ENCODE measurements at regions not wholly inside any gene's neighbourhood (a gene's known extent, or its start where the extent isn't known, plus 50 kb on each side); places are given as distances from the start of the nearest gene placed in this dataset.

- peaks cover 55% of the 10 kb centered on the region for H3K27me3 Mint-ChIP-seq (ENCODE audit: unreplicated experiment)
- no peak overlapping the region for H3K4me3 Mint-ChIP-seq (ENCODE audit: unreplicated experiment)
- H3K36me3 Mint-ChIP-seq (ENCODE audit: unreplicated experiment) = no peaks in the 10 kb centered on the region
- no peak for DNase-seq (ENCODE audit: extremely low spot score, unreplicated experiment)
- H3K27ac Mint-ChIP-seq (ENCODE audit: unreplicated experiment) = no peak overlapping the region
- TF ChIP-seq CTCF (IDR thresholded peaks at IDR 0.05) = no peak
- no peaks in the 10 kb centered on the region for H3K9me3 Mint-ChIP-seq (ENCODE audit: unreplicated experiment)
- no peaks in the 10 kb centered on the region for H3K4me1 Mint-ChIP-seq (ENCODE audit: unreplicated experiment)
Measured at GRCh38 chr17:77677630-77678029, 280.9 kb upstream of the TNRC6C start.

- no peak for DNase-seq (ENCODE audit: extremely low spot score, unreplicated experiment)
- Mint-ChIP-seq H3K27me3 (ENCODE audit: unreplicated experiment) (peaks cover 48% of the 10 kb centered on the region), H3K4me1 (ENCODE audit: unreplicated experiment) (no peaks in the 10 kb centered on the region), H3K27ac (ENCODE audit: unreplicated experiment) (no peak overlapping the region), H3K4me3 (ENCODE audit: unreplicated experiment) (no peak overlapping the region), H3K9me3 (ENCODE audit: unreplicated experiment) (no peaks in the 10 kb centered on the region), H3K36me3 (ENCODE audit: unreplicated experiment) (no peaks in the 10 kb centered on the region)
- TF ChIP-seq CTCF (IDR thresholded peaks at IDR 0.05) = no peak
Measured at GRCh38 chr17:77679589-77679988, 278.9 kb upstream of the TNRC6C start.

GRCh38 chr17:77681861-77682260 is 276.6 kb upstream of the TNRC6C start:
- no peaks in the 10 kb centered on the region for H3K9me3 Mint-ChIP-seq (ENCODE audit: unreplicated experiment)
- no peak overlapping the region for H3K4me3 Mint-ChIP-seq (ENCODE audit: unreplicated experiment)
- H3K4me1 Mint-ChIP-seq (ENCODE audit: unreplicated experiment) = no peaks in the 10 kb centered on the region
- no peak for DNase-seq (ENCODE audit: extremely low spot score, unreplicated experiment)
- no peak for TF ChIP-seq CTCF (IDR thresholded peaks at IDR 0.05)
- peaks cover 49% of the 10 kb centered on the region for H3K27me3 Mint-ChIP-seq (ENCODE audit: unreplicated experiment)
- no peak overlapping the region for H3K27ac Mint-ChIP-seq (ENCODE audit: unreplicated experiment)
- no peaks in the 10 kb centered on the region for H3K36me3 Mint-ChIP-seq (ENCODE audit: unreplicated experiment)

GRCh38 chr17:77684803-77685798 is 273.4 kb upstream of the TNRC6C start:
- Mint-ChIP-seq H3K27me3 (ENCODE audit: unreplicated experiment) (peaks cover 35% of the 10 kb centered on the region), H3K36me3 (ENCODE audit: unreplicated experiment) (no peaks in the 10 kb centered on the region), H3K4me3 (ENCODE audit: unreplicated experiment) (no peak overlapping the region), H3K9me3 (ENCODE audit: unreplicated experiment) (no peaks in the 10 kb centered on the region), H3K27ac (ENCODE audit: unreplicated experiment) (no peak overlapping the region), H3K4me1 (ENCODE audit: unreplicated experiment) (no peaks in the 10 kb centered on the region)
- no peak for TF ChIP-seq CTCF (IDR thresholded peaks at IDR 0.05)
- no peak for DNase-seq (ENCODE audit: extremely low spot score, unreplicated experiment)

GRCh38 chr17:77685881-77686486 is 272.5 kb upstream of the TNRC6C start:
- H3K4me1 Mint-ChIP-seq (ENCODE audit: unreplicated experiment) = no peaks in the 10 kb centered on the region
- no peak for TF ChIP-seq CTCF (IDR thresholded peaks at IDR 0.05)
- H3K9me3 Mint-ChIP-seq (ENCODE audit: unreplicated experiment) = no peaks in the 10 kb centered on the region
- no peak overlapping the region for H3K27ac Mint-ChIP-seq (ENCODE audit: unreplicated experiment)
- peaks cover 44% of the 10 kb centered on the region for H3K27me3 Mint-ChIP-seq (ENCODE audit: unreplicated experiment)
- no peak overlapping the region for H3K4me3 Mint-ChIP-seq (ENCODE audit: unreplicated experiment)
- no peak for DNase-seq (ENCODE audit: extremely low spot score, unreplicated experiment)
- no peaks in the 10 kb centered on the region for H3K36me3 Mint-ChIP-seq (ENCODE audit: unreplicated experiment)

Data from osteocyte (in vitro differentiated cells).